Activated CD8-positive, alpha-beta memory T cell treated with anti-CD3 and anti-CD28 coated beads, Interleukin-2, amount 50 U/mL, for 4 hours (primary cell): ENCODE measurements at regions not wholly inside any gene's neighbourhood (a gene's known extent, or its start where the extent isn't known, plus 50 kb on each side); places are given as distances from the start of the nearest gene placed in this dataset.

ENCODE experiments used
- DNase-seq: peaks from one replicate; pipeline ENCODE4 v3.0.0-alpha.2; 2020

GRCh38 chr2:172204762-172205161 is 102.1 kb upstream of the DLX2 start:
- DNase-seq = no peak

- DNase-seq = no peak
These were observed 102.6 kb upstream of the DLX2 start for GRCh38 chr2:172205292-172205691.

GRCh38 chr2:172207911-172208310 is 105.2 kb upstream of the DLX2 start:
- DNase-seq = no peak

- DNase-seq = no peak
These were observed 106.2 kb upstream of the DLX2 start for GRCh38 chr2:172208791-172209325.

GRCh38 chr2:172210599-172210998 is 107.9 kb upstream of the DLX2 start:
- no peak for DNase-seq

GRCh38 chr2:172211512-172211911 is 108.8 kb upstream of the DLX2 start:
- DNase-seq = no peak

- DNase-seq = no peak
These were observed 110.6 kb upstream of the DLX2 start for GRCh38 chr2:172213116-172213860.

- DNase-seq = no peak
These were observed 111.6 kb upstream of the DLX2 start for GRCh38 chr2:172214252-172214651.

- no peak for DNase-seq
These were observed 112.7 kb upstream of the DLX2 start for GRCh38 chr2:172215172-172215935.

GRCh38 chr2:172215936-172216335 is 113.2 kb upstream of the DLX2 start:
- no peak for DNase-seq

- no peak for DNase-seq
These were observed 113.8 kb upstream of the DLX2 start for GRCh38 chr2:172216477-172216876.

- no peak for DNase-seq
These were observed 116.5 kb upstream of the DLX2 start for GRCh38 chr2:172219201-172219600.

- no peak for DNase-seq
These were observed 117.4 kb upstream of the DLX2 start for GRCh38 chr2:172220121-172220520.

GRCh38 chr2:172223601-172224054 is 120.9 kb upstream of the DLX2 start:
- no peak for DNase-seq

- no peak for DNase-seq
These were observed 123.1 kb upstream of the DLX2 start for GRCh38 chr2:172225786-172226185.

GRCh38 chr2:172226244-172227061 is 123.8 kb upstream of the DLX2 start:
- no peak for DNase-seq

GRCh38 chr2:172227719-172228118 is 125.0 kb upstream of the DLX2 start:
- no peak for DNase-seq

GRCh38 chr2:172228177-172228808 is 125.6 kb upstream of the DLX2 start:
- no peak for DNase-seq

- DNase-seq = no peak
These were observed 126.4 kb upstream of the DLX2 start for GRCh38 chr2:172229125-172229524.

GRCh38 chr2:172230332-172230888 is 127.7 kb upstream of the DLX2 start:
- no peak for DNase-seq

- no peak for DNase-seq
These were observed 128.2 kb upstream of the DLX2 start for GRCh38 chr2:172230889-172231401.

- DNase-seq = no peak
These were observed 128.8 kb upstream of the DLX2 start for GRCh38 chr2:172231508-172231907.
